HG03558 (cell line): ENCODE measurements at regions not wholly inside any gene's neighbourhood (a gene's known extent, or its start where the extent isn't known, plus 50 kb on each side); places are given as distances from the start of the nearest gene placed in this dataset.
A peak's percentile ranks its signal among the peaks of the same experiment; 100 is the strongest.

Source experiments
- ATAC-seq: cut with Tn5 transposase; IDR thresholded peaks from one replicate; pipeline ENCODE4 v1.9.1; 2021; ENCODE audit warnings: moderate number of reproducible peaks; ENCODE audit not compliant: unreplicated experiment; ENCODE audit errors: extremely low read depth

DNA sequence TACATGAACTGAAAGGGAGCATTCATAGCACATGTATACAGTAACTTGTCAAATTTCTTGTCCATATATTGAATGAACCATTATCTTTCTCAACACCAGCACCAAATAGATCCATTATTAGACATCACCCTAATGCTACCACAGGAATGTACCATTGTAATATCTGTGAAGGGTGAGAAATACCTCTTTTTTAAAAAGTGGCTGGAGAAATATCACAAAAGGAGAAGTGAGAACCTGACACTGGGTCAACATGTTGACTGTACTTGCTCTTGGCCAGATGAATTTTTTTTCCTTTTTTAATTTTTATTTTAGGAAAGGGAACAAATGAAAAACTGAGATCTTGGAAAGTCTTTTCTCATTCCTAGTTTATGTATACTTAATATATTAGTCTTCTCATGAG is 63.5 kb downstream of the CAVIN2 start:
- ATAC-seq, result peak; percentile 57
